Ishikawa (cell line): ENCODE measurements at regions not wholly inside any gene's neighbourhood (a gene's known extent, or its start where the extent isn't known, plus 50 kb on each side); places are given as distances from the start of the nearest gene placed in this dataset.

ENCODE experiments used
- CEBPB ChIP-seq: IDR thresholded peaks from 2 replicates; pipeline ENCODE4 v1.6.1; 2012
- CREB1 ChIP-seq: IDR thresholded peaks from 2 replicates; pipeline ENCODE4 v1.6.1; 2012; ENCODE audit warnings: low read depth
- EGR1 ChIP-seq: IDR thresholded peaks from 2 replicates; pipeline ENCODE4 v1.6.1; 2012
- EP300 ChIP-seq: IDR thresholded peaks from 2 replicates; pipeline ENCODE4 v1.6.1; 2012; ENCODE audit warnings: borderline replicate concordance
- FOXM1 ChIP-seq: IDR thresholded peaks from 2 replicates; pipeline ENCODE4 v1.6.1; 2012; ENCODE audit warnings: low read depth, borderline replicate concordance
- NFIC ChIP-seq: IDR thresholded peaks from 2 replicates; pipeline ENCODE4 v1.6.1; 2012
- RAD21 ChIP-seq: IDR thresholded peaks from 2 replicates; pipeline ENCODE4 v1.6.1; 2012; ENCODE audit warnings: low read depth
- TAF1 ChIP-seq: IDR thresholded peaks from 2 replicates; pipeline ENCODE4 v1.6.1; 2012; ENCODE audit warnings: low read depth, mild to moderate bottlenecking
- TCF12 ChIP-seq: IDR thresholded peaks from 2 replicates; pipeline ENCODE4 v1.6.1; 2012; ENCODE audit warnings: low read depth
- TEAD4 ChIP-seq: IDR thresholded peaks from 2 replicates; pipeline ENCODE4 v1.6.1; 2012
- USF1 ChIP-seq: IDR thresholded peaks from 2 replicates; pipeline ENCODE4 v1.6.1; 2012
- YY1 ChIP-seq: IDR thresholded peaks from 2 replicates; pipeline ENCODE4 v1.6.1; 2012; ENCODE audit warnings: low read depth
- ZBTB7A ChIP-seq: IDR thresholded peaks from 2 replicates; pipeline ENCODE4 v1.6.1; 2012; ENCODE audit warnings: low read depth
- TF ChIP-seq, protein P1 (sequence below): IDR thresholded peaks from 2 replicates; pipeline ENCODE4 v1.6.1; 2012
- TF ChIP-seq, protein P2 (sequence below): IDR thresholded peaks from 2 replicates; pipeline ENCODE4 v1.6.1; 2012; ENCODE audit warnings: low read depth, mild to moderate bottlenecking

DNA sequence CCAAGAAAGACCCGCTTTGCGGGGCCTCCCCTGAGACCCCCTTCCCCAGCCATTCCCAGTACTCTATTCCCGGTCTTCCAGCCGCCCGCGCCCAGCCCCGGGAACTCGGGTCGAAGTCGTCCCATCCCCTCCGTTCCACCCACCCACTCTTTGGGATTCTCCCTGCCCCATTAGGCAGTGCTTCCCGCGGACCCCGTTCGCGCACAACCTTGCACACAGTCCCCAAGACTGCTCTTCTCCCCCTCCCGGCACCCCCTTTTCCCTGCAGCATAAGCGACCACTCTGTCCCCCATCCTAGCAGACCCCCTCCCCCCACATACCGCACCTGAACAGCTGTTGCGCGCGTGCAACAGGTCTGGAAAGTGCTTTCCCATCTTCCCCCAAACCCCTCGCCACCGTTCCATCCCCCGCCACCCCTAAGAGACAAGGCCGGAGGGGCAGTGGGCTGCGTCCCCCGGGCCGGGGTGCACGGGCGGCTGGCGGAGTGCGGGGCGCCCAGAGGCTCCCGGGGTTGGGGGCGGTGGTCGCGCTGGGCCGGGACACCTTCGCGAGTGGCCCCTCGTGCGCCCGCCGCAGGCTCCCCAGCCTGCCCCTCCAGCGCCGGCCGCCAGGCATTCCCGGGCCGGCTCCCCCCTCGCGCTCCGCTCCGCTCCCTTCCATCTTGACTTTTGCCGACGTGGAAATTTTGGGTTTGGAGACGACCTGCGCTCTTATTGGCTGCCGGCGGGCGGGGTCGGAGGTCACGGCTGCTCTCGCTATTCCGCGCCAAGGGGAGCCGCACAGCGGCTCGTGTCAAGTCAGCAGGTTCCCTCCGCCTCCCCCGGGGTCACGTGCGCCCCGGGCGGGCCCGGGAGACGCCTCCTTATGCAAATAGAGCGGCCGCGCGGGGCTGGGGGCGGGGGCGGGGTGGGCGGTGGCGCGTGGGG, 201.2 kb upstream of the NFE2L3 start:
- TF ChIP-seq ZBTB7A (no peak), FOXM1 (no peak), TCF12 (peak; percentile 51; the same call in 1 of the 2 replicates), TAF1 (peak; percentile 32; the same call in 1 of the 2 replicates), TEAD4 (peak; percentile 6; the same call in 1 of the 2 replicates), EGR1 (no peak), RAD21 (no peak), USF1 (peak; percentile 94), YY1 (peak; percentile 75; the same call in 1 of the 2 replicates), CEBPB (no peak), NFIC (no peak), EP300 (no peak), CREB1 (0 out of 2 replicates have a peak, but pooled peaks have one; percentile 23)
- TF ChIP-seq, protein P1, sequence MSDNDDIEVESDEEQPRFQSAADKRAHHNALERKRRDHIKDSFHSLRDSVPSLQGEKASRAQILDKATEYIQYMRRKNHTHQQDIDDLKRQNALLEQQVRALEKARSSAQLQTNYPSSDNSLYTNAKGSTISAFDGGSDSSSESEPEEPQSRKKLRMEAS = peak; percentile 52; the same call in 1 of the 2 replicates
- TF ChIP-seq, protein P2, sequence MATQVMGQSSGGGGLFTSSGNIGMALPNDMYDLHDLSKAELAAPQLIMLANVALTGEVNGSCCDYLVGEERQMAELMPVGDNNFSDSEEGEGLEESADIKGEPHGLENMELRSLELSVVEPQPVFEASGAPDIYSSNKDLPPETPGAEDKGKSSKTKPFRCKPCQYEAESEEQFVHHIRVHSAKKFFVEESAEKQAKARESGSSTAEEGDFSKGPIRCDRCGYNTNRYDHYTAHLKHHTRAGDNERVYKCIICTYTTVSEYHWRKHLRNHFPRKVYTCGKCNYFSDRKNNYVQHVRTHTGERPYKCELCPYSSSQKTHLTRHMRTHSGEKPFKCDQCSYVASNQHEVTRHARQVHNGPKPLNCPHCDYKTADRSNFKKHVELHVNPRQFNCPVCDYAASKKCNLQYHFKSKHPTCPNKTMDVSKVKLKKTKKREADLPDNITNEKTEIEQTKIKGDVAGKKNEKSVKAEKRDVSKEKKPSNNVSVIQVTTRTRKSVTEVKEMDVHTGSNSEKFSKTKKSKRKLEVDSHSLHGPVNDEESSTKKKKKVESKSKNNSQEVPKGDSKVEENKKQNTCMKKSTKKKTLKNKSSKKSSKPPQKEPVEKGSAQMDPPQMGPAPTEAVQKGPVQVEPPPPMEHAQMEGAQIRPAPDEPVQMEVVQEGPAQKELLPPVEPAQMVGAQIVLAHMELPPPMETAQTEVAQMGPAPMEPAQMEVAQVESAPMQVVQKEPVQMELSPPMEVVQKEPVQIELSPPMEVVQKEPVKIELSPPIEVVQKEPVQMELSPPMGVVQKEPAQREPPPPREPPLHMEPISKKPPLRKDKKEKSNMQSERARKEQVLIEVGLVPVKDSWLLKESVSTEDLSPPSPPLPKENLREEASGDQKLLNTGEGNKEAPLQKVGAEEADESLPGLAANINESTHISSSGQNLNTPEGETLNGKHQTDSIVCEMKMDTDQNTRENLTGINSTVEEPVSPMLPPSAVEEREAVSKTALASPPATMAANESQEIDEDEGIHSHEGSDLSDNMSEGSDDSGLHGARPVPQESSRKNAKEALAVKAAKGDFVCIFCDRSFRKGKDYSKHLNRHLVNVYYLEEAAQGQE = no peak

- TF ChIP-seq ZBTB7A = no peak
- peak; percentile 1; the same call in 1 of the 2 replicates for TF ChIP-seq RAD21
- no peak for TF ChIP-seq FOXM1
- 0 out of 2 replicates have a peak, but pooled peaks have one; percentile 31 for TF ChIP-seq TAF1
- TF ChIP-seq, protein P2 = peak; percentile 25; the same call in 1 of the 2 replicates
- TF ChIP-seq, protein P1 = peak; percentile 5
- TF ChIP-seq NFIC = no peak
- TF ChIP-seq YY1 = no peak
Measured at GRCh38 chr7:25951414-25952260, 200.4 kb upstream of the NFE2L3 start.

- TF ChIP-seq USF1 (no peak), FOXM1 (no peak), CREB1 (no peak), TCF12 (no peak), TAF1 (no peak), EP300 (no peak), RAD21 (no peak), YY1 (no peak), NFIC (no peak), EGR1 (no peak)
- TF ChIP-seq, protein P1 = no peak
- TF ChIP-seq, protein P2 = no peak
Measured at GRCh38 chr7:25952261-25953057, 199.5 kb upstream of the NFE2L3 start.
